ENCODE measurements at regions not wholly inside any gene's neighbourhood (a gene's known extent, or its start where the extent isn't known, plus 50 kb on each side); places are given as distances from the start of the nearest gene placed in this dataset.

- Histone ChIP-seq H3K4me3 (replicated peaks in 1 of 3; ENCODE audit: insufficient read depth in 1 of 3, low read depth in 1 of 3, low read length in 3 of 3) (no peak overlapping the region), H3K27ac (ENCODE audit: insufficient read depth, low read depth, low read length) (no peak overlapping the region), H3K36me3 (ENCODE audit: control insufficient read depth in 2 of 2, extremely low read depth in 1 of 2, insufficient read depth in 2 of 2, low read length in 2 of 2) (no peaks in the 10 kb centered on the region), H3K27me3 (ENCODE audit: control insufficient read depth in 2 of 2, insufficient read depth in 2 of 2, low read length in 2 of 2) (no peaks in the 10 kb centered on the region), H2AFZ (ENCODE audit: low read depth, low read length) (no peak overlapping the region), H3K9me3 (replicated peaks; ENCODE audit: control insufficient read depth, insufficient read depth, low read length) (no peaks in the 10 kb centered on the region), H3K79me2 (ENCODE audit: control insufficient read depth, insufficient read depth, low read length) (no peaks in the 10 kb centered on the region), H3K4me2 (ENCODE audit: insufficient read depth, low read length) (no peak overlapping the region), H3K9ac (replicated peaks; ENCODE audit: extremely low read depth, insufficient read depth, low read length) (no peak overlapping the region), H3K9me1 (replicated peaks; ENCODE audit: control insufficient read depth, extremely low read depth, insufficient read depth, low read length) (no peaks in the 10 kb centered on the region), H4K20me1 (replicated peaks; ENCODE audit: control insufficient read depth, extremely low read depth, insufficient read depth, low read length) (no peaks in the 10 kb centered on the region), H3K4me1 (ENCODE audit: control insufficient read depth, extremely low read depth, insufficient read depth, low read length) (no peaks in the 10 kb centered on the region)
- dilution Hi-C loops (cut with MboI; ENCODE audit: extremely low pct_ligation_motif_present, low sequenced_read_pairs) (no loop called here), intact Hi-C loops (cut with micrococcal nuclease) (no loop called here)
- FAIRE-seq (no peak), DNase-seq (ENCODE audit: low read depth, low spot score) (no peak)
- no peak for TF ChIP-seq JUN (IDR thresholded peaks at IDR 0.05; ENCODE audit: borderline replicate concordance, insufficient read depth, insufficient read length, low read depth)
- no peak for TF ChIP-seq CTCF (IDR thresholded peaks at IDR 0.05; ENCODE audit: extremely low read depth in 1 of 2, insufficient read depth in 1 of 2, low read depth in 1 of 2, low read length in 2 of 2)
- TF ChIP-seq FOS (IDR thresholded peaks at IDR 0.05; ENCODE audit: borderline replicate concordance, insufficient read depth, low read length) = no peak
- no peak for TF ChIP-seq MAX (IDR thresholded peaks at IDR 0.05; ENCODE audit: insufficient read depth, insufficient read length)
- TF ChIP-seq MYC (IDR thresholded peaks at IDR 0.05; ENCODE audit: low read depth, low read length) = no peak
- TF ChIP-seq EZH2 (IDR thresholded peaks at IDR 0.05; ENCODE audit: borderline replicate concordance, low read depth, low read length, severe bottlenecking) = no peak
- TF ChIP-seq POLR2AphosphoS5 (IDR thresholded peaks at IDR 0.05; ENCODE audit: insufficient read depth, low read depth, low read length) = no peak
- no peak for TF ChIP-seq POLR2A (IDR thresholded peaks at IDR 0.05; ENCODE audit: low read depth, low read length)
- TF ChIP-seq GATA2 (IDR thresholded peaks at IDR 0.05; ENCODE audit: insufficient read depth, insufficient read length, low read depth, low read length) = no peak
- CTCF ChIA-PET = no interaction called here
- POLR2A ChIA-PET = no interaction called here
- no TSS peak for BruUV-seq (replicated peaks)
Observed at GRCh38 chr2:128628206-128628605, 309.5 kb upstream of the HS6ST1 start.
